Breast epithelium (tissue), 4 donors: ENCODE measurements at regions not wholly inside any gene's neighbourhood (a gene's known extent, or its start where the extent isn't known, plus 50 kb on each side); places are given as distances from the start of the nearest gene placed in this dataset.
"Not testable (repeated sequence)": the region's sequence is repeated elsewhere in the genome, so short reads cannot be mapped to it uniquely, and the experiment has no call there.

Source experiments
- DNase-seq, 2 donors: peaks; one replicate each; pipeline ENCODE4 v3.0.0-alpha.2; 2019; ENCODE audit warnings: low spot score in 2 of 2
- H3K27ac ChIP-seq, 2 donors: fragments of 200-600 bp; sonication (generic) in 1 of 2; one replicate each; pipeline ENCODE4 v1.5.1; 2016 to 2019; ENCODE audit warnings: mild to moderate bottlenecking in 1 of 2
- H3K27me3 ChIP-seq, 2 donors: fragments of 200-600 bp; sonication (generic) in 1 of 2; one replicate each; pipeline versions ENCODE4 v1.5.1 to v1.6.0; 2017 to 2019; ENCODE audit warnings: control low read depth in 1 of 2, mild to moderate bottlenecking in 1 of 2
- H3K36me3 ChIP-seq: fragments of 200-600 bp; one replicate; pipeline ENCODE4 v1.5.1; 2019
- H3K4me1 ChIP-seq, 2 donors: fragments of 200-600 bp; sonication (generic); one replicate each; pipeline ENCODE4 v1.5.1; 2016 to 2019; ENCODE audit warnings: control low read depth in 1 of 2
- H3K4me3 ChIP-seq, 3 donors: fragments of 200-600 bp; sonication (generic); 1 replicate in 2 of 3; 2 replicates in 1 of 3; pipeline ENCODE4 v1.5.1; 2016 to 2019; ENCODE audit warnings: mild to moderate bottlenecking in 3 of 3, moderate library complexity in 2 of 3
- H3K9me3 ChIP-seq, 2 donors: fragments of 200-600 bp; sonication (generic) in 1 of 2; one replicate each; pipeline ENCODE4 v1.5.1; 2016 to 2019; ENCODE audit warnings: control low read depth in 1 of 2
- CTCF ChIP-seq, 3 donors: fragments of 450-650 bp; IDR thresholded peaks; one replicate each; pipeline ENCODE4 v1.5.1; 2016 to 2017; ENCODE audit warnings: antibody characterized with exemption in 3 of 3, mild to moderate bottlenecking in 3 of 3, moderate library complexity in 3 of 3
- POLR2A ChIP-seq: fragments of 450-650 bp; IDR thresholded peaks from one replicate; pipeline ENCODE4 v1.6.1; 2016; ENCODE audit warnings: antibody characterized with exemption, mild to moderate bottlenecking, moderate library complexity
- POLR2AphosphoS5 ChIP-seq, 3 donors: sonication (generic); formaldehyde crosslinking; IDR thresholded peaks; one replicate each; pipeline ENCODE4 v1.6.1; 2017; ENCODE audit warnings: antibody characterized with exemption in 3 of 3
- intact Hi-C: fragments of 100-400 bp; cut with DNase I; formaldehyde crosslinking; loops from one replicate; pipeline ENCODE4 v1.15.1; 2023; ENCODE audit warnings: low total_unique reads

GRCh38 chr17:5896215-5896614 is 174.0 kb upstream of the WSCD1 start:
- Histone ChIP-seq H3K4me1 (no peaks in the 10 kb centered on the region), H3K9me3 (no peaks in the 10 kb centered on the region), H3K4me3 (no peak overlapping the region), H3K27me3 (peaks cover 0 to 22% of the 10 kb centered on the region in 2 donors), H3K27ac (no peak overlapping the region), H3K36me3 (no peaks in the 10 kb centered on the region)
- intact Hi-C loops, result no loop called here
- no peak for DNase-seq
- TF ChIP-seq POLR2AphosphoS5 (IDR thresholded peaks at IDR 0.05) (no peak), POLR2A (no peak), CTCF (IDR thresholded peaks at IDR 0.05) (no peak)

- no peak for DNase-seq
- Histone ChIP-seq H3K36me3 (no peaks in the 10 kb centered on the region), H3K4me1 (no peaks in the 10 kb centered on the region), H3K27me3 (peaks cover 0 to 28% of the 10 kb centered on the region in 2 donors), H3K9me3 (no peaks in the 10 kb centered on the region), H3K27ac (no peak overlapping the region), H3K4me3 (no peak overlapping the region)
- TF ChIP-seq POLR2AphosphoS5 (IDR thresholded peaks at IDR 0.05) (no peak), CTCF (IDR thresholded peaks at IDR 0.05) (no peak), POLR2A (no peak)
- intact Hi-C loops, result no loop called here
Observed at GRCh38 chr17:5897275-5897911, 172.8 kb upstream of the WSCD1 start.

GRCh38 chr17:5897981-5898380 is 172.2 kb upstream of the WSCD1 start:
- H3K36me3 ChIP-seq, intact Hi-C loops, H3K4me3 ChIP-seq, H3K9me3 ChIP-seq, H3K27ac ChIP-seq, DNase-seq, H3K4me1 ChIP-seq: not testable (repeated sequence)
- H3K27me3 ChIP-seq, result peaks cover 0 to 31% of the 10 kb centered on the region in 2 donors

- Histone ChIP-seq H3K27me3 (peaks cover 0 to 31% of the 10 kb centered on the region in 2 donors), H3K36me3 (no peaks in the 10 kb centered on the region), H3K27ac (no peak overlapping the region), H3K9me3 (peaks cover 0 to 9% of the 10 kb centered on the region in 2 donors), H3K4me3 (no peak overlapping the region), H3K4me1 (no peaks in the 10 kb centered on the region)
- TF ChIP-seq POLR2A, result no peak
- TF ChIP-seq POLR2AphosphoS5 (IDR thresholded peaks at IDR 0.05), result no peak
- TF ChIP-seq CTCF (IDR thresholded peaks at IDR 0.05), result no peak
- intact Hi-C loops, result no loop called here
- no peak for DNase-seq
Observed at GRCh38 chr17:5898406-5898805, 171.8 kb upstream of the WSCD1 start.

GRCh38 chr17:5899496-5900195 is 170.5 kb upstream of the WSCD1 start:
- no peak for TF ChIP-seq POLR2A
- DNase-seq, result no peak
- Histone ChIP-seq H3K4me3 (no peak overlapping the region), H3K9me3 (peaks cover 0 to 22% of the 10 kb centered on the region in 2 donors), H3K27me3 (peaks cover 0 to 30% of the 10 kb centered on the region in 2 donors), H3K27ac (no peak overlapping the region), H3K4me1 (no peaks in the 10 kb centered on the region), H3K36me3 (no peaks in the 10 kb centered on the region)
- intact Hi-C loops, result no loop called here

- Histone ChIP-seq H3K4me1 (no peaks in the 10 kb centered on the region), H3K4me3 (no peak overlapping the region), H3K9me3 (peaks cover 0 to 31% of the 10 kb centered on the region in 2 donors), H3K27me3 (peaks cover 0 to 13% of the 10 kb centered on the region in 2 donors), H3K36me3 (no peaks in the 10 kb centered on the region), H3K27ac (no peak overlapping the region)
- TF ChIP-seq POLR2A, result no peak
- no peak for TF ChIP-seq CTCF (IDR thresholded peaks at IDR 0.05)
- no peak for TF ChIP-seq POLR2AphosphoS5 (IDR thresholded peaks at IDR 0.05)
- DNase-seq, result no peak
- intact Hi-C loops, result no loop called here
Observed at GRCh38 chr17:5901731-5902130, 168.4 kb upstream of the WSCD1 start.
